ENCODE measurements at regions not wholly inside any gene's neighbourhood (a gene's known extent, or its start where the extent isn't known, plus 50 kb on each side); places are given as distances from the start of the nearest gene placed in this dataset.

- no peak for TF ChIP-seq PATZ1 (CRISPR knock-in tag; IDR thresholded peaks at IDR 0.05; ENCODE audit: borderline replicate concordance)
- no peak for TF ChIP-seq TSHZ2 (CRISPR knock-in tag; IDR thresholded peaks at IDR 0.05)
- TF ChIP-seq ZFP3 (CRISPR knock-in tag; IDR thresholded peaks at IDR 0.05), result no peak
- no peak for TF ChIP-seq BACH2 (CRISPR knock-in tag; IDR thresholded peaks at IDR 0.05; ENCODE audit: borderline replicate concordance)
- no peak for TF ChIP-seq OSR1 (CRISPR knock-in tag; IDR thresholded peaks at IDR 0.05)
- TF ChIP-seq ZFP30 (CRISPR knock-in tag; IDR thresholded peaks at IDR 0.05), result no peak
- TF ChIP-seq ESRRG (CRISPR knock-in tag; IDR thresholded peaks at IDR 0.05), result no peak
- no peak for TF ChIP-seq ARNTL (CRISPR knock-in tag; IDR thresholded peaks at IDR 0.05; ENCODE audit: borderline replicate concordance, low read depth)
- no peak for TF ChIP-seq GLIS3 (CRISPR knock-in tag; IDR thresholded peaks at IDR 0.05)
- no peak for TF ChIP-seq RARB (CRISPR knock-in tag; IDR thresholded peaks at IDR 0.05)
Observed at GRCh38 chr16:75837681-75838080, 111.4 kb upstream of the CPHXL start.
